Trophoblast cell (in vitro differentiated cells and primary cell): ENCODE measurements at regions not wholly inside any gene's neighbourhood (a gene's known extent, or its start where the extent isn't known, plus 50 kb on each side); places are given as distances from the start of the nearest gene placed in this dataset.

Source experiments
- DNase-seq, 2 donors: peaks; one replicate each; pipeline ENCODE4 v3.0.0-alpha.2; 2016
- H2AFZ ChIP-seq: 2 replicates; pipeline ENCODE4 v1.6.1; 2013; ENCODE audit warnings: low read length, moderate library complexity, mild to moderate bottlenecking; ENCODE audit not compliant: insufficient read depth, poor library complexity
- H2AK5ac ChIP-seq: 2 replicates; pipeline ENCODE4 v1.6.1; 2013; ENCODE audit warnings: mild to moderate bottlenecking, low read length
- H2BK120ac ChIP-seq: 2 replicates; pipeline ENCODE4 v1.6.1; 2013; ENCODE audit warnings: low read length, mild to moderate bottlenecking, moderate library complexity; ENCODE audit not compliant: insufficient read depth, poor library complexity
- H2BK12ac ChIP-seq: 2 replicates; pipeline ENCODE4 v1.6.1; 2013; ENCODE audit warnings: mild to moderate bottlenecking, low read length, moderate library complexity
- H2BK5ac ChIP-seq: 2 replicates; pipeline ENCODE4 v1.6.1; 2013; ENCODE audit warnings: low read length, low read depth, moderate library complexity, mild to moderate bottlenecking; ENCODE audit not compliant: poor library complexity
- H3K14ac ChIP-seq: 2 replicates; pipeline ENCODE4 v1.6.1; 2013; ENCODE audit warnings: mild to moderate bottlenecking, low read length
- H3K18ac ChIP-seq: 2 replicates; pipeline ENCODE4 v1.6.1; 2013; ENCODE audit warnings: mild to moderate bottlenecking, low read length
- H3K23ac ChIP-seq: 2 replicates; pipeline ENCODE4 v1.6.1; 2013; ENCODE audit warnings: low read length
- H3K27ac ChIP-seq: 2 replicates; pipeline ENCODE4 v1.5.1; 2013; ENCODE audit warnings: low read depth, mild to moderate bottlenecking, inconsistent platforms, low read length, moderate library complexity
- H3K27me3 ChIP-seq: 2 replicates; pipeline ENCODE4 v1.6.1; 2013; ENCODE audit warnings: inconsistent platforms, mild to moderate bottlenecking, low read length, moderate library complexity; ENCODE audit not compliant: insufficient read depth
- H3K36me3 ChIP-seq, 2 experiments: 1 replicate in 1 of 2; 2 replicates in 1 of 2; pipeline ENCODE4 v1.6.1; 2013; ENCODE audit warnings: low read length in 2 of 2, mild to moderate bottlenecking in 2 of 2, moderate library complexity in 1 of 2; ENCODE audit not compliant: insufficient read depth in 2 of 2, control insufficient read depth in 1 of 2
- H3K4ac ChIP-seq: 2 replicates; pipeline ENCODE4 v1.6.1; 2013; ENCODE audit warnings: low read depth, mild to moderate bottlenecking, low read length, moderate library complexity
- H3K4me1 ChIP-seq, 2 experiments: 1 replicate in 1 of 2; 2 replicates in 1 of 2; pipeline ENCODE4 v1.6.1; 2013; ENCODE audit warnings: low read length in 2 of 2, mild to moderate bottlenecking in 2 of 2, moderate library complexity in 1 of 2; ENCODE audit not compliant: insufficient read depth in 2 of 2, control insufficient read depth in 1 of 2
- H3K4me2 ChIP-seq: 2 replicates; pipeline ENCODE4 v1.6.1; 2013; ENCODE audit warnings: inconsistent platforms, mild to moderate bottlenecking, low read length, moderate library complexity
- H3K4me3 ChIP-seq: 2 replicates; pipeline ENCODE4 v1.5.1; 2013; ENCODE audit warnings: mild to moderate bottlenecking, low read depth, low read length, inconsistent platforms
- H3K79me1 ChIP-seq: one replicate; pipeline ENCODE4 v1.6.1; 2013; ENCODE audit warnings: low read length
- H3K79me2 ChIP-seq: 2 replicates; pipeline ENCODE4 v1.6.1; 2013; ENCODE audit warnings: low read length, mild to moderate bottlenecking; ENCODE audit not compliant: control insufficient read depth, insufficient read depth, poor library complexity
- H3K9ac ChIP-seq: 2 replicates; pipeline ENCODE4 v1.6.1; 2013; ENCODE audit warnings: mild to moderate bottlenecking, low read length
- H3K9me3 ChIP-seq: 2 replicates; pipeline ENCODE4 v1.6.1; 2013; ENCODE audit warnings: low read depth, mild to moderate bottlenecking, control low read depth, inconsistent platforms, low read length; ENCODE audit not compliant: insufficient read depth
- H4K12ac ChIP-seq: 2 replicates; pipeline ENCODE4 v1.6.1; 2013; ENCODE audit warnings: low read depth, mild to moderate bottlenecking, low read length, moderate library complexity
- H4K8ac ChIP-seq: 2 replicates; pipeline ENCODE4 v1.6.1; 2013; ENCODE audit warnings: low read depth, mild to moderate bottlenecking, low read length, moderate library complexity
- H4K91ac ChIP-seq: one replicate; pipeline ENCODE4 v1.6.1; 2013; ENCODE audit warnings: low read depth, mild to moderate bottlenecking, low read length, moderate library complexity
- WGBS: extraction: QIAGEN DNeasy Blood & Tissue Kit; methylation state at CpG from one replicate; pipeline ENCODE4 v1.1.7; 2013; ENCODE audit warnings: missing lambda C conversion rate; ENCODE audit not compliant: insufficient read length, insufficient coverage; ENCODE audit errors: extremely low coverage; 5-methylcytosine and 5-hydroxymethylcytosine counted together

- Histone ChIP-seq H3K4ac (no peak overlapping the region), H3K27ac (no peak overlapping the region), H3K79me2 (no peaks in the 10 kb centered on the region), H4K12ac (no peak overlapping the region), H3K4me2 (no peak overlapping the region), H3K9ac (no peak overlapping the region), H2AFZ (no peak overlapping the region), H3K36me3 (no peaks in the 10 kb centered on the region), H3K4me1 (no peaks in the 10 kb centered on the region), H3K27me3 (no peaks in the 10 kb centered on the region), H3K4me3 (no peak overlapping the region), H2BK5ac (no peak overlapping the region), H3K23ac (no peak overlapping the region), H3K79me1 (no peaks in the 10 kb centered on the region), H4K8ac (no peak overlapping the region), H3K14ac (no peak overlapping the region), H3K18ac (no peak overlapping the region), H2BK12ac (no peak overlapping the region), H2AK5ac (no peak overlapping the region), H4K91ac (no peak overlapping the region), H3K9me3 (peaks cover 1% of the 10 kb centered on the region), H2BK120ac (no peak overlapping the region)
- WGBS, result no CpG with 5 or more reads among the region's 4 CpGs
- DNase-seq, result no peak
Measured at GRCh38 chr9:18073002-18073401, 401.0 kb upstream of the ADAMTSL1 start.

- Histone ChIP-seq H3K79me1 (no peaks in the 10 kb centered on the region), H3K4me1 (no peaks in the 10 kb centered on the region), H3K4me3 (no peak overlapping the region), H2BK120ac (no peak overlapping the region), H3K4ac (no peak overlapping the region), H3K27me3 (no peaks in the 10 kb centered on the region), H2BK5ac (no peak overlapping the region), H3K18ac (no peak overlapping the region), H2AK5ac (no peak overlapping the region), H2BK12ac (no peak overlapping the region), H2AFZ (no peak overlapping the region), H3K4me2 (no peak overlapping the region), H3K79me2 (no peaks in the 10 kb centered on the region), H3K14ac (no peak overlapping the region), H3K9ac (no peak overlapping the region), H3K9me3 (peaks cover 1% of the 10 kb centered on the region), H4K91ac (no peak overlapping the region), H3K27ac (no peak overlapping the region), H3K36me3 (no peaks in the 10 kb centered on the region), H3K23ac (no peak overlapping the region), H4K12ac (no peak overlapping the region), H4K8ac (no peak overlapping the region)
- WGBS, result no CpG with 5 or more reads among the region's 3 CpGs
- peak; percentile 0 to 20 for DNase-seq
Measured at GRCh38 chr9:18074041-18074440, 399.9 kb upstream of the ADAMTSL1 start.

DNA sequence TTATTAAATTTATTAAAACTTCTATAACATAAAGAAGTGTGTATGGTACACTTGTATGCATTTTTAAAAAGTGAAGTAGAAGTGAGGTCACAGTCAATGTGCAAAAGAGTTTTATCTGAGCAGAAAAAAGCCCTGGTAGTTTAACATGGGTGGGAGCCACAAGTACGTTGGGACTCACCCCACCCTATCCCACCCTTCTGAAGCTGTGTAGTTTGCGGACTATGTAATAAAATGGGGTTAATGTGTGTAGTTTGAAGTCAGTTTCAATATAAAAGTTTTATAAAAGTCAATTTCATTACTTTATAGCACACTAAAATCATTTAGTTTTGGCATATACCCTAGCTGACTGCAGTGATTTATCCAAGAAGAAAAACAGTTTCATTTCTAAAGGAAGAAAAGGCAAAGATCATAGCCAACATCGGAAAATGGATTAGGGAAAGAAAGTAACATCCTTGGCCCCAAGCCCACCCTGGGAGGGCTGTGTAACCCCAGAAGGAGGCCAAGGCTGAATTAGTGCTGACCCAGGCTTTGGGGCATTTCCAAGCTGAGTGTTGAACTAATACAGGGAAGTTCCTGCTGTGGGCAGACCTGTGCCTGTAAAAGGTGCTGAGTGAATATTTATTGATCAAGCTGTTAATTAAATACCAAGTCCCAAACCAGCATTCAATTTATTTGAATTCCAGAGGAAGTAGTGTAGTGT lies 398.6 kb upstream of the ADAMTSL1 start:
- Histone ChIP-seq H3K79me1 (no peaks in the 10 kb centered on the region), H2AFZ (no peak overlapping the region), H3K4me3 (no peak overlapping the region), H2AK5ac (no peak overlapping the region), H3K9ac (no peak overlapping the region), H3K27me3 (no peaks in the 10 kb centered on the region), H3K9me3 (peaks cover 1% of the 10 kb centered on the region), H2BK120ac (no peak overlapping the region), H4K12ac (no peak overlapping the region), H4K8ac (no peak overlapping the region), H3K14ac (no peak overlapping the region), H3K79me2 (no peaks in the 10 kb centered on the region), H3K23ac (no peak overlapping the region), H3K27ac (no peak overlapping the region), H2BK12ac (no peak overlapping the region), H3K4ac (no peak overlapping the region), H3K18ac (no peak overlapping the region), H3K4me2 (no peak overlapping the region), H3K36me3 (no peaks in the 10 kb centered on the region), H2BK5ac (no peak overlapping the region), H4K91ac (no peak overlapping the region), H3K4me1 (no peaks in the 10 kb centered on the region)
- no CpG with 5 or more reads among the region's 3 CpGs for WGBS
- DNase-seq, result no peak

GRCh38 chr9:18077941-18078678 lies 395.8 kb upstream of the ADAMTSL1 start:
- no peak overlapping the region for H3K4me3 ChIP-seq
- no peaks in the 10 kb centered on the region for H3K79me2 ChIP-seq
- H4K8ac ChIP-seq, result no peak overlapping the region
- no peak overlapping the region for H3K4me2 ChIP-seq
- no peak overlapping the region for H3K18ac ChIP-seq
- WGBS, result no CpG with 5 or more reads among the region's 8 CpGs
- H3K4ac ChIP-seq, result no peak overlapping the region
- H3K79me1 ChIP-seq, result no peaks in the 10 kb centered on the region
- no peak overlapping the region for H2AFZ ChIP-seq
- H4K12ac ChIP-seq, result no peak overlapping the region
- no peak overlapping the region for H2BK12ac ChIP-seq
- no peak overlapping the region for H3K27ac ChIP-seq
- no peak overlapping the region for H3K23ac ChIP-seq
- no peak overlapping the region for H2BK5ac ChIP-seq
- no peaks in the 10 kb centered on the region for H3K4me1 ChIP-seq
- no peak for DNase-seq
- no peak overlapping the region for H4K91ac ChIP-seq
- H3K9ac ChIP-seq, result no peak overlapping the region
- H3K27me3 ChIP-seq, result no peaks in the 10 kb centered on the region
- no peaks in the 10 kb centered on the region for H3K9me3 ChIP-seq
- H3K36me3 ChIP-seq, result no peaks in the 10 kb centered on the region
- H3K14ac ChIP-seq, result no peak overlapping the region
- no peak overlapping the region for H2AK5ac ChIP-seq
- no peak overlapping the region for H2BK120ac ChIP-seq
